HepG2 (cell line): ENCODE measurements at regions not wholly inside any gene's neighbourhood (a gene's known extent, or its start where the extent isn't known, plus 50 kb on each side); places are given as distances from the start of the nearest gene placed in this dataset.

Source experiments
- ATAC-seq: fragments of 200-7000 bp; cut with Tn5 transposase; 3 replicates; pipeline ENCODE4 v1.9.1; 2020; ENCODE audit warnings: mild to moderate bottlenecking, moderate library complexity
- BruUV-seq: library from RNA; stranded (reverse); fragments of 400-500 nt; replicated peaks from 2 replicates; lab custom pipeline; 2021; lab: Mats Ljungman, UMichigan
- CTCF ChIA-PET: fragments of 300-600 bp; formaldehyde crosslinking; extraction: SDS; loops from one replicate; lab custom pipeline; 2021; ENCODE audit warnings: low total read pairs, inconsistent platforms, low intra/inter-chr PET ratio; lab: Yijun Ruan, JAX
- POLR2A ChIA-PET: fragments of 350-600 bp; sonication (Branson Sonifier 250); formaldehyde crosslinking; loops from one replicate; lab custom pipeline; 2020; ENCODE audit warnings: antibody characterized with exemption, inconsistent platforms; lab: Yijun Ruan, JAX
- DNase-seq: peaks from one replicate; pipeline ENCODE4 v3.0.0-alpha.2; 2015; ENCODE audit warnings: low spot score
- FAIRE-seq: peaks from 3 replicates; lab custom pipeline; 2011; peaks lifted over from hg19 to GRCh38; lab: Jason Lieb, UNC
- H2AFZ ChIP-seq: one replicate; pipeline ENCODE4 v1.6.1; 2011; ENCODE audit warnings: low read length, inconsistent platforms
- H3K27ac ChIP-seq: fragments of 300-600 bp; 3 replicates; pipeline ENCODE4 v1.8.0; 2011; ENCODE audit warnings: mixed run types, mild to moderate bottlenecking, mixed read lengths, low read length, inconsistent platforms; ENCODE audit not compliant: insufficient read depth; ENCODE audit errors: extremely low read length
- H3K27me3 ChIP-seq, 2 experiments: fragments of 200-600 bp in 1 of 2; 2 replicates in 1 of 2; 3 replicates in 1 of 2; pipeline versions ENCODE4 v1.6.0 to v1.8.0; 2011; ENCODE audit warnings: low read length in 2 of 2, mild to moderate bottlenecking in 2 of 2, moderate library complexity in 2 of 2, inconsistent platforms in 1 of 2; ENCODE audit not compliant: insufficient read depth in 2 of 2, control insufficient read depth in 1 of 2
- H3K36me3 ChIP-seq, 2 experiments: fragments of 200-600 bp in 1 of 2; replicated peaks in 1 of 2; 2 replicates in 1 of 2; 3 replicates in 1 of 2; pipeline versions ENCODE4 v1.5.1 to v1.8.0; 2011; ENCODE audit warnings: low read length in 2 of 2, inconsistent platforms in 1 of 2; ENCODE audit not compliant: insufficient read depth in 2 of 2, control insufficient read depth in 1 of 2
- H3K4me1 ChIP-seq: 2 replicates; pipeline ENCODE4 v1.5.1; 2012; ENCODE audit warnings: low read length, inconsistent platforms; ENCODE audit not compliant: insufficient read depth
- H3K4me2 ChIP-seq: 2 replicates; pipeline ENCODE4 v1.6.0; 2011; ENCODE audit warnings: low read depth, low read length, inconsistent platforms
- H3K4me3 ChIP-seq, 3 experiments: fragments of 200-600 bp in 1 of 3; sonication (generic), shearing (Covaris generic) in 1 of 3; replicated peaks in 1 of 3; 2 replicates each; pipeline ENCODE4 v1.5.1; 2011 to 2016; ENCODE audit warnings: low read length in 3 of 3, inconsistent platforms in 2 of 3, low read depth in 2 of 3, mild to moderate bottlenecking in 2 of 3, control low read depth in 1 of 3, mixed read lengths in 1 of 3; ENCODE audit not compliant: insufficient read depth in 1 of 3
- H3K79me2 ChIP-seq: one replicate; pipeline ENCODE4 v1.6.1; 2011; ENCODE audit warnings: low read length, inconsistent platforms; ENCODE audit not compliant: insufficient read depth
- H3K9ac ChIP-seq: 2 replicates; pipeline ENCODE4 v1.6.0; 2011; ENCODE audit warnings: mild to moderate bottlenecking, low read depth, low read length, inconsistent platforms; ENCODE audit not compliant: insufficient read depth
- H3K9me3 ChIP-seq: 2 replicates; pipeline ENCODE4 v1.5.1; 2012; ENCODE audit warnings: mild to moderate bottlenecking, low read length
- H4K20me1 ChIP-seq: 2 replicates; pipeline ENCODE4 v1.6.0; 2011; ENCODE audit warnings: inconsistent platforms, mild to moderate bottlenecking, low read length, moderate library complexity; ENCODE audit not compliant: insufficient read depth
- KLF6 ChIP-seq: IDR thresholded peaks from 2 replicates; pipeline ENCODE4 v1.8.0; 2016; ENCODE audit warnings: missing biosample characterization, missing genetic modification reagents
- PTBP1 ChIP-seq: fragments of 200-400 bp; formaldehyde crosslinking; IDR thresholded peaks from 2 replicates; pipeline ENCODE4 v1.6.1; 2018; ENCODE audit warnings: low read length, low read depth; ENCODE audit not compliant: poor library complexity, severe bottlenecking
- SP2 ChIP-seq: sonication (generic); formaldehyde crosslinking; IDR thresholded peaks from 2 replicates; pipeline ENCODE4 v1.5.1; 2020; ENCODE audit warnings: mild to moderate bottlenecking, missing genetic modification reagents
- ZBTB40 ChIP-seq, 2 experiments: fragments of 450-650 bp in 1 of 2; sonication (generic) in 1 of 2; formaldehyde crosslinking in 1 of 2; IDR thresholded peaks; 2 replicates each; pipeline versions ENCODE4 v1.6.1 to v1.8.0; 2016 to 2022; ENCODE audit warnings: antibody characterized with exemption in 1 of 2, mild to moderate bottlenecking in 1 of 2, missing genetic modification reagents in 1 of 2
- ZNF20 ChIP-seq: sonication (generic); formaldehyde crosslinking; IDR thresholded peaks from 2 replicates; pipeline ENCODE4 v1.4.0; 2020; ENCODE audit warnings: mild to moderate bottlenecking, moderate library complexity, missing genetic modification reagents
- ZNF24 ChIP-seq: fragments of 450-650 bp; IDR thresholded peaks from 2 replicates; pipeline ENCODE4 v1.6.1; 2017; ENCODE audit warnings: antibody characterized with exemption, mild to moderate bottlenecking
- ZNF660 ChIP-seq: sonication (generic); formaldehyde crosslinking; IDR thresholded peaks from 2 replicates; pipeline ENCODE4 v1.5.1; 2020; ENCODE audit warnings: mild to moderate bottlenecking, low read depth, missing genetic modification reagents, borderline replicate concordance
- ZNF773 ChIP-seq: sonication (generic); formaldehyde crosslinking; IDR thresholded peaks from 2 replicates; pipeline ENCODE4 v1.4.0; 2020; ENCODE audit warnings: missing genetic modification reagents, borderline replicate concordance
- in situ Hi-C: cut with HindIII; loops from 2 replicates; pipeline ENCODE4 v1.10.0; 2017; ENCODE audit warnings: low pct_unique_long_range_greater_than_20kb; ENCODE audit not compliant: extremely low pct_ligation_motif_present
- intact Hi-C: fragments of 100-400 bp; cut with micrococcal nuclease; formaldehyde crosslinking; loops from one replicate; pipeline ENCODE4 v1.10.0; 2022; ENCODE audit not compliant: unreplicated experiment

- in situ Hi-C loops = no loop called here
- ChIA-PET POLR2A (no interaction called here), CTCF (no interaction called here)
- FAIRE-seq = no peak
- no TSS peak for BruUV-seq
- H3K79me2 ChIP-seq = no peaks in the 10 kb centered on the region
- intact Hi-C loops = no loop called here
- H3K9me3 ChIP-seq = peaks cover 60% of the 10 kb centered on the region
- H3K9ac ChIP-seq = no peak overlapping the region
- H3K4me3 ChIP-seq = no peak overlapping the region
- no peaks in the 10 kb centered on the region for H3K27me3 ChIP-seq
- no peak for ATAC-seq
- DNase-seq = no peak
- no peak for TF ChIP-seq ZNF24
- TF ChIP-seq KLF6 = no peak
- no peak for TF ChIP-seq ZBTB40 (IDR thresholded peaks at IDR 0.05)
- no peak for TF ChIP-seq ZBTB40 (CRISPR knock-in tag; IDR thresholded peaks at IDR 0.05)
- no peak for TF ChIP-seq PTBP1
- no peak for TF ChIP-seq ZNF773 (CRISPR knock-in tag)
- no peak for TF ChIP-seq ZNF660 (CRISPR knock-in tag)
- no peak for TF ChIP-seq ZNF20
- TF ChIP-seq SP2 (CRISPR knock-in tag) = no peak
- H4K20me1 ChIP-seq = no peaks in the 10 kb centered on the region
- no peak overlapping the region for H2AFZ ChIP-seq
- H3K4me1 ChIP-seq = peaks cover 6% of the 10 kb centered on the region
- H3K27ac ChIP-seq = no peak overlapping the region
- no peak overlapping the region for H3K4me2 ChIP-seq
- H3K36me3 ChIP-seq = no peaks in the 10 kb centered on the region
Measured at GRCh38 chr9:82449986-82450385, 461.4 kb downstream of the SPATA31D1 start.
